ENCODE measurements at regions not wholly inside any gene's neighbourhood (a gene's known extent, or its start where the extent isn't known, plus 50 kb on each side); places are given as distances from the start of the nearest gene placed in this dataset.

- TF ChIP-seq ZNF629 (CRISPR knock-in tag; conservative IDR thresholded peaks at IDR 0.05) (no peak), CHD4 (IDR thresholded peaks at IDR 0.05; ENCODE audit: borderline replicate concordance, low read length) (no peak), ZNF576 (CRISPR knock-in tag; IDR thresholded peaks at IDR 0.05) (no peak)
Observed at GRCh38 chr6:99689916-99690685, 83.5 kb downstream of the PRDM13 start.
